HCT116 (cell line): ENCODE measurements at regions not wholly inside any gene's neighbourhood (a gene's known extent, or its start where the extent isn't known, plus 50 kb on each side); places are given as distances from the start of the nearest gene placed in this dataset.

Source experiments
- ATAC-seq: fragments of 200-7000 bp; cut with Tn5 transposase; 2 replicates; pipeline ENCODE4 v1.9.1; 2020; ENCODE audit warnings: mild to moderate bottlenecking, moderate library complexity
- BruUV-seq: library from RNA; stranded (reverse); fragments of 400-500 nt; replicated peaks from 2 replicates; lab custom pipeline; 2021; lab: Mats Ljungman, UMichigan
- CTCF ChIA-PET: fragments of 300-600 bp; sonication (Branson Sonifier 250); formaldehyde crosslinking; loops from one replicate; lab custom pipeline; 2021; ENCODE audit warnings: antibody characterized with exemption; lab: Charles Lee
- POLR2A ChIA-PET: fragments of 300-600, 350-600 bp; sonication (Branson Sonifier 250); formaldehyde crosslinking; loops from one replicate; lab custom pipeline; 2021; ENCODE audit warnings: antibody characterized with exemption; lab: Charles Lee
- RAD21 ChIA-PET, 2 experiments: fragments of 300-600 bp; sonication (Branson Sonifier 250); formaldehyde crosslinking; loops; one replicate each; lab custom pipeline; 2023; ENCODE audit warnings: low total read pairs in 2 of 2; ENCODE audit not compliant: uncharacterized antibody in 2 of 2, unreplicated experiment in 2 of 2, low non-redundant PET in 1 of 2; lab: Charles Lee
- DNase-seq: peaks from one replicate; pipeline ENCODE4 v3.0.0-alpha.2; 2010; ENCODE audit warnings: low read depth, low spot score
- H2AFZ ChIP-seq: fragments of 200-600 bp; shearing (Covaris generic), sonication (generic); 2 replicates; pipeline ENCODE4 v1.6.1; 2017; ENCODE audit warnings: low read depth, mixed run types, mixed read lengths, antibody characterized with exemption, low read length; ENCODE audit not compliant: poor library complexity, severe bottlenecking
- H3K27ac ChIP-seq: 2 replicates; pipeline ENCODE4 v1.5.1; 2012; ENCODE audit warnings: low read depth, low read length
- H3K27me3 ChIP-seq: fragments of 200-600 bp; sonication (generic); 2 replicates; pipeline ENCODE4 v1.6.1; 2016; ENCODE audit warnings: mixed run types, low read length, mixed read lengths; ENCODE audit not compliant: insufficient read depth
- H3K36me3 ChIP-seq, 2 experiments: fragments of 200-500 bp in 1 of 2; fragments of 200-600 bp in 1 of 2; sonication (Bioruptor generic) in 1 of 2; sonication (generic) in 1 of 2; 2 replicates each; pipeline versions ENCODE4 v1.5.1 to v1.6.1; 2014 to 2016; ENCODE audit warnings: low read length in 2 of 2, inconsistent platforms in 1 of 2, mixed read lengths in 1 of 2, mixed run types in 1 of 2; ENCODE audit not compliant: insufficient read depth in 2 of 2, control insufficient read depth in 1 of 2
- H3K4me1 ChIP-seq, 2 experiments: fragments of 200-600 bp in 1 of 2; sonication (generic) in 1 of 2; 2 replicates each; pipeline versions ENCODE4 v1.5.1 to v1.6.1; 2012 to 2017; ENCODE audit warnings: low read length in 2 of 2, inconsistent platforms in 1 of 2, mild to moderate bottlenecking in 1 of 2, mixed read lengths in 1 of 2, mixed run types in 1 of 2, moderate library complexity in 1 of 2; ENCODE audit not compliant: insufficient read depth in 2 of 2, control insufficient read depth in 1 of 2
- H3K4me2 ChIP-seq: fragments of 200-600 bp; sonication (generic); 2 replicates; pipeline ENCODE4 v1.6.1; 2017; ENCODE audit warnings: mixed run types, low read length, mixed read lengths
- H3K4me3 ChIP-seq, 2 experiments: fragments of 200-600 bp in 1 of 2; sonication (generic) in 1 of 2; replicated peaks in 1 of 2; 2 replicates each; pipeline ENCODE4 v1.5.1; 2011 to 2016; ENCODE audit warnings: low read length in 2 of 2, control low read depth in 1 of 2, low read depth in 1 of 2, mild to moderate bottlenecking in 1 of 2, mixed read lengths in 1 of 2, mixed run types in 1 of 2
- H3K79me2 ChIP-seq: fragments of 200-600 bp; sonication (generic); 2 replicates; pipeline ENCODE4 v1.6.1; 2017; ENCODE audit warnings: mild to moderate bottlenecking, mixed run types, low read length, moderate library complexity, mixed read lengths; ENCODE audit not compliant: insufficient read depth
- H3K9ac ChIP-seq: fragments of 200-600 bp; sonication (generic); 2 replicates; pipeline ENCODE4 v1.6.1; 2016; ENCODE audit warnings: low read length, mixed read lengths
- H3K9me2 ChIP-seq: fragments of 200-600 bp; sonication (generic), shearing (Covaris generic); 2 replicates; pipeline ENCODE4 v1.6.1; 2017; ENCODE audit warnings: mixed run types, mild to moderate bottlenecking, moderate library complexity; ENCODE audit not compliant: insufficient read depth
- H3K9me3 ChIP-seq, 2 experiments: fragments of 200-500 bp in 1 of 2; fragments of 200-600 bp in 1 of 2; sonication (Bioruptor generic) in 1 of 2; sonication (generic) in 1 of 2; 2 replicates each; pipeline ENCODE4 v1.6.1; 2014 to 2017; ENCODE audit warnings: low read length in 2 of 2, mixed read lengths in 2 of 2, inconsistent platforms in 1 of 2, low read depth in 1 of 2, mild to moderate bottlenecking in 1 of 2, mixed run types in 1 of 2, moderate library complexity in 1 of 2; ENCODE audit not compliant: control insufficient read depth in 1 of 2, insufficient read depth in 1 of 2
- H4K20me1 ChIP-seq: fragments of 200-600 bp; sonication (generic), shearing (Covaris generic); 2 replicates; pipeline ENCODE4 v1.6.1; 2017; ENCODE audit warnings: mixed run types, mild to moderate bottlenecking, moderate library complexity; ENCODE audit not compliant: insufficient read depth
- CBX3 ChIP-seq: IDR thresholded peaks from 2 replicates; pipeline ENCODE4 v1.6.1; 2012; ENCODE audit warnings: low read depth
- CEBPB ChIP-seq: IDR thresholded peaks from 2 replicates; pipeline ENCODE4 v1.6.1; 2012; ENCODE audit warnings: low read depth
- EGR1 ChIP-seq: IDR thresholded peaks from 2 replicates; pipeline ENCODE4 v1.6.1; 2012; ENCODE audit warnings: low read depth
- ELF1 ChIP-seq: IDR thresholded peaks from 2 replicates; pipeline ENCODE4 v1.6.1; 2012; ENCODE audit warnings: low read depth, borderline replicate concordance
- EZH2 ChIP-seq: fragments of 200-600 bp; sonication (generic); IDR thresholded peaks from 2 replicates; pipeline ENCODE4 v1.6.1; 2017; ENCODE audit warnings: antibody characterized with exemption, mixed run types
- EZH2phosphoT487 ChIP-seq: fragments of 200-600 bp; IDR thresholded peaks from 2 replicates; pipeline ENCODE4 v1.6.1; 2018; ENCODE audit warnings: antibody characterized with exemption, borderline replicate concordance
- FOSL1 ChIP-seq: IDR thresholded peaks from 2 replicates; pipeline ENCODE4 v1.6.1; 2012; ENCODE audit warnings: low read depth
- JUND ChIP-seq: IDR thresholded peaks from 2 replicates; pipeline ENCODE4 v1.6.1; 2012
- POLR2A ChIP-seq: IDR thresholded peaks from 2 replicates; pipeline ENCODE4 v1.7.0; 2011; ENCODE audit warnings: borderline replicate concordance; ENCODE audit not compliant: insufficient read depth, insufficient read length; ENCODE audit errors: extremely low read depth
- POLR2AphosphoS5 ChIP-seq: IDR thresholded peaks from 2 replicates; pipeline ENCODE4 v1.6.1; 2011; ENCODE audit warnings: mild to moderate bottlenecking, low read depth, low read length, moderate library complexity
- RAD21 ChIP-seq: IDR thresholded peaks from 2 replicates; pipeline ENCODE4 v1.6.1; 2012; ENCODE audit warnings: low read depth, mild to moderate bottlenecking
- SIN3A ChIP-seq: IDR thresholded peaks from 2 replicates; pipeline ENCODE4 v1.6.1; 2012; ENCODE audit warnings: low read depth
- SP1 ChIP-seq: IDR thresholded peaks from 2 replicates; pipeline ENCODE4 v1.6.1; 2012; ENCODE audit warnings: low read depth
- SRF ChIP-seq: IDR thresholded peaks from 2 replicates; pipeline ENCODE4 v1.6.1; 2012; ENCODE audit warnings: low read depth
- ZFX ChIP-seq: fragments of 450-650 bp; IDR thresholded peaks from 2 replicates; pipeline ENCODE4 v1.6.1; 2017
- ZNF274 ChIP-seq: fragments of 200-500 bp; sonication (Bioruptor generic); IDR thresholded peaks from 2 replicates; pipeline ENCODE4 v1.6.1; 2014; ENCODE audit warnings: mild to moderate bottlenecking, low read depth, low read length, inconsistent platforms
- intact Hi-C: fragments of 100-400 bp; cut with micrococcal nuclease; formaldehyde crosslinking; loops from 2 replicates; pipeline ENCODE4 v1.10.0; 2022
- TF ChIP-seq, protein P1 (sequence below): IDR thresholded peaks from 2 replicates; pipeline ENCODE4 v1.6.1; 2012
- TF ChIP-seq, protein P2 (sequence below): IDR thresholded peaks from 2 replicates; pipeline ENCODE4 v1.6.1; 2011; ENCODE audit warnings: mild to moderate bottlenecking, low read length, moderate library complexity; ENCODE audit not compliant: insufficient replicate concordance; ENCODE audit errors: extremely low read depth

DNA sequence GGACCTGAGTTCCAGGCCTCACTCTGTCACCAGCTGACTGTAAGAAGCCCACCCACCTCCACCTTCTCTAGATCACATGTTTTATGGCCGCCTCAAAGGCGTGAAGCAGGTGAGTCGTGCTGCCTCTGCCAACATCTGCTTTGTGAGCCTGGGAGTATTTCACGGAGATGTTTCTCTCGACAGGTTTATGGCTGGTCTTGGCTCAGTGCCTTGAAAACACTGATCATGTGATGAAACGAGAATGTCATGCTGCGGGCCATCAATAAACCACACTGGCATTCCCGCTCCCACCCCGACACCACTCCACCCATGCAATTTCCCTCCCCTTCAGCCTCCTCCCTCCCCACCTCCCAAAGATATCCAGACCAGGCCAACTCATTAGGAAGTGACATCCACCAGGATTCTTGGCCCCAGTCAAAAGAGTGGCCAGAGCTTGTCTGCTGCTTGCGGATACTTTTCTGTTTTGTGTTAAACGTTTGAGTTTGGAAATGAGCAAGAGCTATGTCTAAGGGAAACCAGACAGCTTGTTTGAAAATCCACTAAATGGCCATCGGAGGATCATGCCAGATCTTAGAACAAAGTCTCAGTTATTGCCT is 53.8 kb upstream of the NTF3 start:
- intact Hi-C loops, result no loop called here
- no TSS peak for BruUV-seq
- no peaks in the 10 kb centered on the region for H3K36me3 ChIP-seq
- no peaks in the 10 kb centered on the region for H3K79me2 ChIP-seq
- H3K9me2 ChIP-seq, result no peaks in the 10 kb centered on the region
- no peaks in the 10 kb centered on the region for H3K9me3 ChIP-seq
- peaks cover 9 to 32% of the 10 kb centered on the region in 2 experiments for H3K4me1 ChIP-seq
- no peaks in the 10 kb centered on the region for H4K20me1 ChIP-seq
- no peak overlapping the region for H3K9ac ChIP-seq
- no peak overlapping the region for H3K27ac ChIP-seq
- no peaks in the 10 kb centered on the region for H3K27me3 ChIP-seq
- no peak overlapping the region for H3K4me3 ChIP-seq
- H2AFZ ChIP-seq, result no peak overlapping the region
- no peak for DNase-seq
- H3K4me2 ChIP-seq, result no peak overlapping the region
- CTCF ChIA-PET, result no interaction called here
- TF ChIP-seq SRF (no peak), ZFX (no peak)
- TF ChIP-seq, protein P1, sequence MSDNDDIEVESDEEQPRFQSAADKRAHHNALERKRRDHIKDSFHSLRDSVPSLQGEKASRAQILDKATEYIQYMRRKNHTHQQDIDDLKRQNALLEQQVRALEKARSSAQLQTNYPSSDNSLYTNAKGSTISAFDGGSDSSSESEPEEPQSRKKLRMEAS, result peak; percentile 86
- POLR2A ChIA-PET, result no interaction called here
- RAD21 ChIA-PET, result no interaction called here
- no peak; the same call in 1 of the 2 replicates for ATAC-seq

DNA sequence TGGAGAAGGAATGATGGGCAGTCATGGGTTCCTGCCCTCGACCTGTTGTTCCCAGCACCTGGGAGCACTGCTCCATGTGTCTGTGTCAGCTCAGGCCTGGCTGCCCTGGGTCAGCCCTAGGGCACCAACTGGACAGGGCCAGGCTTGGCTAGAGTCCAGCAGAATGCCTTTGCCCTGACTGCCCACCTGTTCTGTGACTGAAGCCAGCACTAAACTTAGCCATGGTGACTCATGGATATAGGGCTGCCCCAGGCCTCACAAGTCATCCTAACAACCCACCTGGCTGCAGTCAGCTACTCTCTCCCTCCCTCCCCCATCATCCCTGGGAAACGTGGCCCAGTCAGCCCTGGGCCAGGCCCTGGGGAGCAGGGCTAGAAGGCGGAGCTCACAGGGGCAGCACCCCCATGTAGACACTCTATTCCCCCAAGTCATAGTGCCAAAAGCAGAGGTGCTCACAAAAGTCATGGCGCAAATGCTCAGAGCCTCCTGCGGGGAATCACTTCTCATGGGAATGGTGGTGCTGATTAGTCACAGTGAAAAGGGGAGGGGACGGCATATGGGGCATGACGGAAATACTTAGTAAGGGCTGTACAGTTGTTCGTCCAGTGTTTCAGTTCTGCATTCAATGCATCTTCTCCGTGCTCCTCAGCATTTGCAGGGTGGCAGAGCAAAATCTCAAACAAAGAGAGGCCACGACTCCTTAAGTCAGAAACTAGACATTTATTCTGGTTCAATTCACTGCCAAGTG is 52.0 kb upstream of the NTF3 start:
- Histone ChIP-seq H3K36me3 (no peaks in the 10 kb centered on the region), H3K9ac (peak overlapping the region; percentile 31; the same call in 1 of the 2 replicates), H3K9me3 (no peaks in the 10 kb centered on the region), H3K4me2 (peak overlapping the region; percentile 84), H3K27me3 (no peaks in the 10 kb centered on the region), H3K4me1 (peaks cover 9 to 32% of the 10 kb centered on the region in 2 experiments), H4K20me1 (no peaks in the 10 kb centered on the region), H3K79me2 (no peaks in the 10 kb centered on the region), H2AFZ (no peak overlapping the region), H3K9me2 (no peaks in the 10 kb centered on the region), H3K4me3 (peak overlapping the region in 1 of 2 experiments; percentile 46; a peak in 2 of 4 replicates), H3K27ac (no peak overlapping the region)
- ChIA-PET CTCF (no interaction called here), RAD21 (no interaction called here), POLR2A (no interaction called here)
- ATAC-seq (peak; percentile 87), DNase-seq (peak; percentile 60)
- BruUV-seq, result no TSS peak
- intact Hi-C loops, result no loop called here
- TF ChIP-seq JUND (peak; percentile 86), CEBPB (no peak; the same call in 1 of the 2 replicates), POLR2A (no peak), SIN3A (no peak), ELF1 (no peak), SRF (no peak), EZH2phosphoT487 (no peak), FOSL1 (peak; percentile 80), EGR1 (no peak), SP1 (peak; percentile 74; the same call in 1 of the 2 replicates), RAD21 (no peak; the same call in 1 of the 2 replicates), POLR2AphosphoS5 (peak; percentile 47; the same call in 1 of the 2 replicates), CBX3 (peak; percentile 83), ZNF274 (no peak), EZH2 (no peak)
- TF ChIP-seq, protein P1, result peak; percentile 72
- TF ChIP-seq, protein P2, sequence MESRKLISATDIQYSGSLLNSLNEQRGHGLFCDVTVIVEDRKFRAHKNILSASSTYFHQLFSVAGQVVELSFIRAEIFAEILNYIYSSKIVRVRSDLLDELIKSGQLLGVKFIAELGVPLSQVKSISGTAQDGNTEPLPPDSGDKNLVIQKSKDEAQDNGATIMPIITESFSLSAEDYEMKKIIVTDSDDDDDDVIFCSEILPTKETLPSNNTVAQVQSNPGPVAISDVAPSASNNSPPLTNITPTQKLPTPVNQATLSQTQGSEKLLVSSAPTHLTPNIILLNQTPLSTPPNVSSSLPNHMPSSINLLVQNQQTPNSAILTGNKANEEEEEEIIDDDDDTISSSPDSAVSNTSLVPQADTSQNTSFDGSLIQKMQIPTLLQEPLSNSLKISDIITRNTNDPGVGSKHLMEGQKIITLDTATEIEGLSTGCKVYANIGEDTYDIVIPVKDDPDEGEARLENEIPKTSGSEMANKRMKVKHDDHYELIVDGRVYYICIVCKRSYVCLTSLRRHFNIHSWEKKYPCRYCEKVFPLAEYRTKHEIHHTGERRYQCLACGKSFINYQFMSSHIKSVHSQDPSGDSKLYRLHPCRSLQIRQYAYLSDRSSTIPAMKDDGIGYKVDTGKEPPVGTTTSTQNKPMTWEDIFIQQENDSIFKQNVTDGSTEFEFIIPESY, result no peak
